Panc1 (cell line): ENCODE measurements at regions not wholly inside any gene's neighbourhood (a gene's known extent, or its start where the extent isn't known, plus 50 kb on each side); places are given as distances from the start of the nearest gene placed in this dataset.

Experiments
- ATAC-seq: fragments of 200-7000 bp; cut with Tn5 transposase; 2 replicates; pipeline ENCODE4 v1.9.1; 2020; ENCODE audit warnings: mild to moderate bottlenecking, moderate library complexity
- BruUV-seq: library from RNA; stranded (reverse); fragments of 400-500 nt; replicated peaks from 2 replicates; lab custom pipeline; 2021; lab: Mats Ljungman, UMichigan
- CTCF ChIA-PET: fragments of 300-600 bp; sonication (Branson Sonifier 250); formaldehyde crosslinking; loops from one replicate; lab custom pipeline; 2022; ENCODE audit warnings: antibody characterized with exemption; lab: Charles Lee
- POLR2A ChIA-PET: fragments of 300-600 bp; sonication (Branson Sonifier 250); formaldehyde crosslinking; loops from one replicate; lab custom pipeline; 2022; ENCODE audit warnings: antibody characterized with exemption; lab: Charles Lee
- DNase-seq: peaks from one replicate; pipeline ENCODE4 v3.0.0-alpha.2; 2010; ENCODE audit warnings: low read depth, low spot score
- H3K27ac ChIP-seq: 2 replicates; pipeline ENCODE4 v1.5.1; 2011; ENCODE audit warnings: mild to moderate bottlenecking, low read length, inconsistent platforms
- H3K27me3 ChIP-seq: fragments of 200-500 bp; sonication (Bioruptor generic); 2 replicates; pipeline ENCODE4 v1.6.0; 2014; ENCODE audit warnings: low read length, inconsistent platforms; ENCODE audit not compliant: control insufficient read depth, insufficient read depth
- H3K36me3 ChIP-seq: fragments of 200-500 bp; sonication (Bioruptor generic); 2 replicates; pipeline ENCODE4 v1.5.1; 2014; ENCODE audit warnings: inconsistent platforms, mild to moderate bottlenecking, low read length, moderate library complexity; ENCODE audit not compliant: control insufficient read depth, insufficient read depth
- H3K4me1 ChIP-seq: 2 replicates; pipeline ENCODE4 v1.5.1; 2011; ENCODE audit warnings: inconsistent platforms, mild to moderate bottlenecking, low read length, moderate library complexity; ENCODE audit not compliant: control insufficient read depth, insufficient read depth
- H3K4me3 ChIP-seq, 2 experiments: 2 replicates each; pipeline ENCODE4 v1.5.1; 2011 to 2012; ENCODE audit warnings: low read depth in 2 of 2, low read length in 2 of 2, mild to moderate bottlenecking in 2 of 2, inconsistent platforms in 1 of 2, moderate library complexity in 1 of 2
- H3K9me3 ChIP-seq: fragments of 200-500 bp; sonication (Bioruptor generic); 2 replicates; pipeline ENCODE4 v1.5.1; 2014; ENCODE audit warnings: low read depth, mild to moderate bottlenecking, inconsistent platforms, low read length, moderate library complexity; ENCODE audit not compliant: control insufficient read depth, insufficient read depth
- POLR2AphosphoS5 ChIP-seq: IDR thresholded peaks from 2 replicates; pipeline ENCODE4 v1.6.1; 2012; ENCODE audit warnings: mild to moderate bottlenecking, low read depth, low read length, moderate library complexity
- SIN3A ChIP-seq: IDR thresholded peaks from 2 replicates; pipeline ENCODE4 v1.6.1; 2012; ENCODE audit warnings: low read depth, mild to moderate bottlenecking, low read length, moderate library complexity, borderline replicate concordance; ENCODE audit not compliant: insufficient read depth
- TCF7L2 ChIP-seq: IDR thresholded peaks from 2 replicates; pipeline ENCODE4 v1.6.1; 2011; ENCODE audit warnings: mild to moderate bottlenecking, low read depth, low read length, inconsistent platforms
- in situ Hi-C: cut with HindIII; loops from 2 replicates; pipeline ENCODE4 v1.10.0; 2016; ENCODE audit warnings: low sequenced_read_pairs, low pct_unique_long_range_greater_than_20kb
- intact Hi-C: fragments of 100-400 bp; cut with micrococcal nuclease; formaldehyde crosslinking; loops from one replicate; pipeline ENCODE4 v1.10.0; 2022; ENCODE audit not compliant: unreplicated experiment
- TF ChIP-seq, protein P1 (sequence below), 2 experiments: IDR thresholded peaks; 2 replicates each; pipeline ENCODE4 v1.6.1; 2011 to 2012; ENCODE audit warnings: low read depth in 2 of 2, control low read depth in 1 of 2, low read length in 1 of 2, mild to moderate bottlenecking in 1 of 2, moderate library complexity in 1 of 2; ENCODE audit not compliant: insufficient read depth in 1 of 2
- TF ChIP-seq, protein P2 (sequence below): fragments of 450-650 bp; IDR thresholded peaks from 2 replicates; pipeline ENCODE4 v1.5.1; 2017; ENCODE audit warnings: mild to moderate bottlenecking

DNA sequence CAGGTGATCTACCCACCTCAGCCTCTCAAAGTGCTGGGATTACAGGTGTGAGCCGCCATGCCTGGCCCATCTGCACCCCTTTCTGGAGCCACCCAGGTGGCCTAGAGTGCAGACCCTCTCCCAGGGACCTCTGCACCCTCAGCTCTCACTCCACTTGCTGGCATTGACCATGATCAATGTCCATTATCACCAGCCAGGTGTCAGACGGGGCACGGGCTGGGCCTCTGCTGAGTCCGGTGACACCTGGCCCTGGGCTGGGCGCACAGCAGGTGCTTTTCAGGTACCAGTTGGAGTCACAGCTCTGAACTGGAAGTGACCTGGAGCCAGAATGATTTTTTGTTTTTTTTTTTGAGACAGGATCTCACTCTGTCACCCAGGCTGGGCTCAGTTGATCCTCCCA is 91.8 kb upstream of the PMEPA1 start:
- CTCF ChIA-PET = no interaction called here
- no peaks in the 10 kb centered on the region for H3K36me3 ChIP-seq
- no peak overlapping the region for H3K27ac ChIP-seq
- intact Hi-C loops = no loop called here
- TF ChIP-seq POLR2AphosphoS5 (no peak), SIN3A (no peak), TCF7L2 (no peak)
- TF ChIP-seq, protein P1, sequence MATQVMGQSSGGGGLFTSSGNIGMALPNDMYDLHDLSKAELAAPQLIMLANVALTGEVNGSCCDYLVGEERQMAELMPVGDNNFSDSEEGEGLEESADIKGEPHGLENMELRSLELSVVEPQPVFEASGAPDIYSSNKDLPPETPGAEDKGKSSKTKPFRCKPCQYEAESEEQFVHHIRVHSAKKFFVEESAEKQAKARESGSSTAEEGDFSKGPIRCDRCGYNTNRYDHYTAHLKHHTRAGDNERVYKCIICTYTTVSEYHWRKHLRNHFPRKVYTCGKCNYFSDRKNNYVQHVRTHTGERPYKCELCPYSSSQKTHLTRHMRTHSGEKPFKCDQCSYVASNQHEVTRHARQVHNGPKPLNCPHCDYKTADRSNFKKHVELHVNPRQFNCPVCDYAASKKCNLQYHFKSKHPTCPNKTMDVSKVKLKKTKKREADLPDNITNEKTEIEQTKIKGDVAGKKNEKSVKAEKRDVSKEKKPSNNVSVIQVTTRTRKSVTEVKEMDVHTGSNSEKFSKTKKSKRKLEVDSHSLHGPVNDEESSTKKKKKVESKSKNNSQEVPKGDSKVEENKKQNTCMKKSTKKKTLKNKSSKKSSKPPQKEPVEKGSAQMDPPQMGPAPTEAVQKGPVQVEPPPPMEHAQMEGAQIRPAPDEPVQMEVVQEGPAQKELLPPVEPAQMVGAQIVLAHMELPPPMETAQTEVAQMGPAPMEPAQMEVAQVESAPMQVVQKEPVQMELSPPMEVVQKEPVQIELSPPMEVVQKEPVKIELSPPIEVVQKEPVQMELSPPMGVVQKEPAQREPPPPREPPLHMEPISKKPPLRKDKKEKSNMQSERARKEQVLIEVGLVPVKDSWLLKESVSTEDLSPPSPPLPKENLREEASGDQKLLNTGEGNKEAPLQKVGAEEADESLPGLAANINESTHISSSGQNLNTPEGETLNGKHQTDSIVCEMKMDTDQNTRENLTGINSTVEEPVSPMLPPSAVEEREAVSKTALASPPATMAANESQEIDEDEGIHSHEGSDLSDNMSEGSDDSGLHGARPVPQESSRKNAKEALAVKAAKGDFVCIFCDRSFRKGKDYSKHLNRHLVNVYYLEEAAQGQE (IDR thresholded peaks at IDR 0.05; ENCODE audit: insufficient read depth in 1 of 2, low read depth in 2 of 2, low read length in 1 of 2) = no peak
- TF ChIP-seq, protein P2, sequence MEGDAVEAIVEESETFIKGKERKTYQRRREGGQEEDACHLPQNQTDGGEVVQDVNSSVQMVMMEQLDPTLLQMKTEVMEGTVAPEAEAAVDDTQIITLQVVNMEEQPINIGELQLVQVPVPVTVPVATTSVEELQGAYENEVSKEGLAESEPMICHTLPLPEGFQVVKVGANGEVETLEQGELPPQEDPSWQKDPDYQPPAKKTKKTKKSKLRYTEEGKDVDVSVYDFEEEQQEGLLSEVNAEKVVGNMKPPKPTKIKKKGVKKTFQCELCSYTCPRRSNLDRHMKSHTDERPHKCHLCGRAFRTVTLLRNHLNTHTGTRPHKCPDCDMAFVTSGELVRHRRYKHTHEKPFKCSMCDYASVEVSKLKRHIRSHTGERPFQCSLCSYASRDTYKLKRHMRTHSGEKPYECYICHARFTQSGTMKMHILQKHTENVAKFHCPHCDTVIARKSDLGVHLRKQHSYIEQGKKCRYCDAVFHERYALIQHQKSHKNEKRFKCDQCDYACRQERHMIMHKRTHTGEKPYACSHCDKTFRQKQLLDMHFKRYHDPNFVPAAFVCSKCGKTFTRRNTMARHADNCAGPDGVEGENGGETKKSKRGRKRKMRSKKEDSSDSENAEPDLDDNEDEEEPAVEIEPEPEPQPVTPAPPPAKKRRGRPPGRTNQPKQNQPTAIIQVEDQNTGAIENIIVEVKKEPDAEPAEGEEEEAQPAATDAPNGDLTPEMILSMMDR = no peak
- DNase-seq (no peak), ATAC-seq (no peak)
- no peaks in the 10 kb centered on the region for H3K4me1 ChIP-seq
- no peak overlapping the region for H3K4me3 ChIP-seq
- no TSS peak for BruUV-seq
- no peaks in the 10 kb centered on the region for H3K9me3 ChIP-seq
- no peaks in the 10 kb centered on the region for H3K27me3 ChIP-seq
- in situ Hi-C loops = no loop called here
- POLR2A ChIA-PET = no interaction called here

DNA sequence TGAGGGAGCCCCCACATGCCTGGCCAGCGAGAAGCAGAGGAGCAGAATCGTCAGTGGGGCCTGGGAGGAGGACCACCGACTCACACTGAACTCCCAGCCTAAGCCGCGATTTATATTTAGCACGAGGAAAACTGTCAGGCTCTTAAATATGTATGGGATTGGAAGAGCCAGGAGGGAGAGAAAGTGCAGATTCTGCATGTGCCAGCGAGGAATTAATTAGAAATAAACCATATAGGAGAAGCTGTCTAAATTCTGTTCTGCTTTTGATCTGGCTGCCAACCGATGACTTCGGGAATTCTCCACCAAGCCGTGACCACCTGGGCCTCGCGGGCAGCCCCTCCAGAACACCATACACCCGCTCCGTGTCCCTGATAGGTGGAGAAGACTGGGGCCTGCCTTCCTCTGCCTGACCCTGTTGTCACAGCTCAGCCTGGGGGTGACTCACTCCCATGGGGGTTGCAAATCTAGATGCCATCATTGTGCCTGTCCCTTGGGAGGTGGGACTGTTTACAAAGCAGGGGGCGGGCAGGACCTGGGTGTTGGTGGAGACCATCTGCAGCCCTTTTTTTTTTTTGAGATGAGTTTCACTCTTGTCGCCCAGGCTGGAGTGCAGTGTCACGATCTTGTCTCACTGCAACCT is 91.1 kb upstream of the PMEPA1 start:
- no TSS peak for BruUV-seq
- ATAC-seq (no peak), DNase-seq (no peak)

More for the DNA sequence above, 91.1 kb upstream of the PMEPA1 start:
- CTCF ChIA-PET = no interaction called here
- no peak for TF ChIP-seq POLR2AphosphoS5
- TF ChIP-seq TCF7L2 = no peak
- TF ChIP-seq, protein P1 (IDR thresholded peaks at IDR 0.05; ENCODE audit: insufficient read depth in 1 of 2, low read depth in 2 of 2, low read length in 1 of 2) = no peak
- TF ChIP-seq, protein P2 = no peak
- no peak for TF ChIP-seq SIN3A
- intact Hi-C loops = no loop called here
- in situ Hi-C loops = no loop called here
- Histone ChIP-seq H3K4me3 (no peak overlapping the region), H3K4me1 (no peaks in the 10 kb centered on the region), H3K27me3 (no peaks in the 10 kb centered on the region), H3K36me3 (no peaks in the 10 kb centered on the region), H3K27ac (no peak overlapping the region), H3K9me3 (no peaks in the 10 kb centered on the region)
- POLR2A ChIA-PET = no interaction called here
